Tongue (tissue), 1 donor: ENCODE measurements at regions not wholly inside any gene's neighbourhood (a gene's known extent, or its start where the extent isn't known, plus 50 kb on each side); places are given as distances from the start of the nearest gene placed in this dataset.
A peak's percentile ranks its signal among the peaks of the same experiment; 100 is the strongest.
"Not testable (repeated sequence)": the region's sequence is repeated elsewhere in the genome, so short reads cannot be mapped to it uniquely, and the experiment has no call there.

ENCODE experiments used
- DNase-seq: peaks from one replicate; pipeline ENCODE4 v3.0.0-alpha.2; 2015

DNA sequence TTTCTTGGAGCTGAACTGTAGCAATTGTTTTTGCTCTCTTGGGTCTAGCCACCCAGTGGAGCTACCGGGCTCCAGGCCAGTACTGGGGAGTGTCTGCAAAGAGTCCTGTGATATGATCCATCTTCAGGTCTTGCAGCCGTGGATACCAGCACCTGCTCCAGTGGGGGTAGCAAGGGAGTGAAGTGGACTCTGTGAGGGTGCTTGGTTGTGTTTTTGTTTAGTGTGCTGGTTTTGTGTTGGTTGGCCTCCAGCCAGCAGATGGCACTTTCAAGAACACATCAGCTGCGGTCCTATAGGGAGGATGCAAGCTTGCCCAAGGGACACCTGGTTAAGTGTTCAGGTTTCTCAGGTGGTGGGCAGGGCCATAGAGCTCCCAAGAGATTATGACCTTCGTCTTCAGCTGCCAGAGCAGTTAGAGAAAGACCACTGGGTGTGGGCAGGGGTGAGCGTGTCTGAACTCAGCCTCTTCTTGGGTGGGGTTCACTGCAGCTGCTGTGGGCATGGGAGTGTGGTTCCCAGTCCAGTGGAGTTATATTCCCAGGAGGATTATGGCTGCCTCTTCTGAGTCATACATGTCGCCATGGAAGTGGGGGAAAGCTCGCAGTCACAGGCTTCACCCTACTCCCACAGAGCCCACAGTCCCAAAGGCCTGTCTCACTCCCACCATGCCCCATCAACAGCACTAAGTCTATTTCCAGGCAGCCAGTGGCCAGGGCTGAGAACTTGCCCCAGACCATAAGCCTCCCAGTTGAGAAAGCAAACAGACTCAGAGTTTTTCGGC, 811.6 kb downstream of the GLUD2 start:
- DNase-seq: no peak

- no peak for DNase-seq
These were observed 816.6 kb downstream of the GLUD2 start for GRCh38 chrX:121863976-121864375.

- no peak for DNase-seq
These were observed 817.2 kb downstream of the GLUD2 start for GRCh38 chrX:121864561-121864960.

DNA sequence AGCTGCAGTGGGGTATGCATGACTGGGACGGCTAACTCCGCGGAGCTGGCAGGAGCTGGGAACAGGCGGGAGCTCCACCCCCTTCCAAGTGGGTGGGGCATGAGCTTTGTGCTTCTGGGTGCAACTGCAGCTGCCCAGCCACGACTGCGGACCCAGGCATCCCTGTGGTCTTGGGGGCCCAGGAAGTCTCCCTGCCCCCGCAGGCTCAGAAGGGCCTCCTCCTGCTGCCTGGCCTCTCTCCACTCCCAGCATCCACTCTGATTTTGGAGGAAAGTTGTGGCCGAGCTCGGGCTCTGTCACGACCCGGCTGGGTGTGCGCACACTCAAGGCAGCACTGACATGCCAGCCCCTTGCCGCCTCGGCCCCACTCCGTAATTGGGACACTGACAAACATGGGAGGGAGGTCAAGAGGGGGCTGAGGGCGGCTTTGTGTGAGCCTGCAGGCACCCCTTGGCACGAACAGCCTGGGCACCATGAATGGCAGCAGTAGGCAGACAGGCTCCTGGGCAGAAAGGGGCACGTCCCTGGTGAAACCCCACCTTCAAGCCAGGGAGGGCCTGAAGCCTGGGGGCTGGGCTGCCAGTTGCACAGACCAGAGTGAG, 822.6 kb downstream of the GLUD2 start:
- DNase-seq: no peak

DNA sequence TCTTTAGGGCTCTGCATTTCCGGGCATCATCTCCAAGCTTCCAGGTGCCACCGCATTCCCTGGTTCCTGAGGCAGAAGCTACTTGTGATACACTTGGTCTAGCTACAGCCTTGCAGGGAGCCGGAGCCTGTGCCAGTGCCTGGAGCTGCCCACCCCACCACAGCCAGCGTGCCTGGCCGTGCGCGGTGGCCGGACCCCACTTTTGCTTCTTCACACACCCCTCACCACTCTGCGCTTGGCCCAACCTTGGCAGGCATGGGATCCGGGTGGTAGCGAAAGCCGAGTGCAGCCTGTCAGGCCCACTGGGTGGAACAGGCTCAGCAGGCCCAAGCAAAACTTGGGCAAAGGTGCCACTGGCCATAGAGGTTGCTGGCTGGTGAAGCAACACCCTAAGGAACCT, 823.7 kb downstream of the GLUD2 start:
- DNase-seq: no peak

DNA sequence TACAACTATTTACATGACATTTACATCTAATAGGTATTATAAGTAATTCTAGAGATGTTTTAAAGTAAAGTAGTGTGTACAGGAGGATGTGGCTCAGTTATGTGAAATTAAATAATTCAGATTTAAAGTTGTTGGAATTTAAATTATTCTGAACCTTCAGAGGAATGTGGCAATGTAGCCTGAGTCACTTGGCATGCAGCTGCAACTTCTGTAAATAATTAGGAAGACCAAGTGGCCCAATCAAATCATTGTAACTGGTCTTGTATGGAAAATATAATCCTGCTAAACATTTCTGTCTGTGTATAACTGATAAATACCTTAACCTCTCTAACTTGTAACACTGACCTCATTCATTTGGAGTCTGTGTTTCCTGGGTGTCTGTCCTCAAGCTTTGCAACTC, 828.9 kb downstream of the GLUD2 start:
- DNase-seq: no peak

GRCh38 chrX:121877337-121877736, 829.9 kb downstream of the GLUD2 start:
- DNase-seq: not testable (repeated sequence)

DNA sequence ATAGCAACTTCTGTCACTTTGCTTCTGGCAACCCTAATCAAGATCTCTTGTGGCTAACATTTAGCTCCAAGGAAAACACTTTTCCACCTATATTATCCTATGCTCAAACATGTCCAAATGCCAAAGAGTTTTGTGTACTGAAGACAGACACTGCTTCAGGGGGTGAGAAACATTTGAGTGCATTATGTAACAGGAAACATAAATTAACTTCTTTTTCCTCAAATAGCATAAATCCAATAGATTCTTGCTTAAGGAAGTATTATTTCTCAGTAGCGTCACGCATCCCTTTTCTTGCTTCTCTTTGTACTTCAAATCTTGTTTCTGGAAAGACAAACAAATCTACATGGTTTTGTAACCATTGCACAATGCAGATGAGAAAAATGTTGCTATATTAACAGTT, 839.1 kb downstream of the GLUD2 start:
- peak; percentile 5 for DNase-seq

- no peak for DNase-seq
These were observed 847.3 kb downstream of the GLUD2 start for GRCh38 chrX:121894756-121895155.

DNA sequence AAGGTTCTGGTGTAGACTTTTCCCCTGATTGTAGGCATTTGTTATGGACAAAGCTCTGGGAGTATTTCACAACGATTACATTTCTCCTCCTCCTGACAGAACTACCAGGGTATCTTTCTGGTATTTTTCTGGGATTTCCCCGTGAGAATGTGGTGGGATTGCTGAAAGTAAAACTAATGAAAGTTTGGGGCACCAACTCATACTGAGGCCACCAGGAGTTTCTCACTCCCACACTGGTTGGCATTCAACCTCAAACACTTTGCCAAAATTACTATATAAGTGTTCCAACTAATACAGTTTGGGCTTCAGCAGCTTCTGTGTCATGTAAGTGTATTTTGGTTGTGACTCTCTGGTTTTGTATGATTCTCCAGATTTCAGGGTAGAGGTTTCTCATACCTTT, 855.1 kb downstream of the GLUD2 start:
- DNase-seq: no peak

DNA sequence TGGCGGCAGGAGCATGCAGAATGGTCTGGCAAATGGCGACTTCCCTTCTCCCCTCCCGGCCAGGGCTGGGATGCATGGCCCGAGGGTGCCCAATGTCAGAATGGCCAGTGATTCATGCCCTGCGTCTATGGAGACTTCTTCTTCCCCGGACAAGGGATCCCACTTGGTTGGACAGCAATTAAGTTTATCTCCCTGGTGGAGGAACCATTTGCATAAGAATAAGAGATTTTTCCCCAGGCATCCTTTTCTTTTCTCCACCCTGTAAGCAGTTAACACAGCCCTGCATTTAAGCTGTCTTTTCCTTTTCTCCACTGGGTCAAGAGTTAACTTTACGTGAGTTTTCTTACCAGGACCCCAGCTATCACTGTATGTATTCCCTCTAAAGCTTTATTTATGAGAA, 856.6 kb downstream of the GLUD2 start:
- no peak for DNase-seq

DNA sequence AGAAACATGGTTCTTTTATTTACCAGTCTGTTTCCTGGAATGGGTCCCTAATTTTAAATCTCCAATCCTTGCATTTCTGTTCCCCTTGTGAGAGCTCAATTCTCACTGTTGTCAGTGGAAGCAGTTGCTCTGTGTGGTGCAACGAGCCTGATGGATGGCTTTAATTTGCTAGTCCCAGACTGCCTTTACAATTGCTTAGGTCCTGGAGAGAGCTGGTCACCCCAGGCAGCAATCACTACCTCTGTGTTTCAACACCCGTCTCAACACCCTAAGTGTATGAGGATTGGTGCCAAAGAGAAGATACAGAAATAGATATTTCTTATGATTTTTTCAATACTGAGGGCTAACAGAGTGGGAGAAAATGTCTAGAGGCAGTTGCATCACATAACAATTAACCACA, 873.8 kb downstream of the GLUD2 start:
- DNase-seq: no peak

DNA sequence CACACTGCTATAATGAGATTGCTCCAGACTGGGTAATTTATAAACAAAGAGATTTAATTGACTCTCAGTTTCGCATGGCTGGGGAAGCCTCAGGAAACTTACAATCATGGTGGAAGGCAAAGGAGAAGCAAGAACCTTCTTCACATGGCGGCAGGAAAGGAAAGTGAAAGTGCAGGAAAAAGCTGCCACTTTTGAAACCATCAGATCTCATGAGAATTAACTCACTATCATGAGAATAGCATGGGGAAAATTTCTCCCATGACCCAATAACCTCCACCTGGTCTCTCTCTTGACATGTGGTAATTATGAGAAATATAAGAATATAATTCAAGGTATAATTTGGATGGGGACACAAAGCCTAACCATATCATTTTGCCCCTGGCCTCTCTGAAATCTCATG, 884.2 kb downstream of the GLUD2 start:
- no peak for DNase-seq

GRCh38 chrX:121932688-121933087, 885.3 kb downstream of the GLUD2 start:
- no peak for DNase-seq

GRCh38 chrX:121949041-121949760, 901.8 kb downstream of the GLUD2 start:
- no peak for DNase-seq

GRCh38 chrX:121958886-121959285, 911.5 kb downstream of the GLUD2 start:
- DNase-seq: no peak

- DNase-seq: no peak
These were observed 928.3 kb downstream of the GLUD2 start for GRCh38 chrX:121975671-121976070.

- DNase-seq: peak; percentile 0
These were observed 939.8 kb downstream of the GLUD2 start for GRCh38 chrX:121987163-121987562.

DNA sequence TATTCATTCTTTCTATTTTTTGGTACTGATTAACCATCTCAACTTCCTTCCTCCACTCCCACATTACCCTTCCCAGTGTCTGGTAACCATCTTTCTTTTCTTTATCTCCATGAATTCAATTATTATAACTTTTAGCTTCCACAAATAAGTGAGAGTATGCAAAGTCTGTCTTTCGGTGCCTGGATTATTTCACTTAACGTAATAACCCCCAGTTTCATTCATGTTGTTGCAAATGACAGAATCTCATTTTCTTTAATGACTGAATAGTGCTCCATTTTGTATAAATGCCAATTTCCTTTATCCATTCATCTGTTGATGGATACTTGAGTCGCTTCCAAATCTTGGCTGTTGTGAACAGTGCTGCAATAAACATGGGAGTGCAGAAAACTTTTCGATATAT, 940.4 kb downstream of the GLUD2 start:
- DNase-seq: no peak

GRCh38 chrX:122004127-122004526, 956.7 kb downstream of the GLUD2 start:
- no peak for DNase-seq

DNA sequence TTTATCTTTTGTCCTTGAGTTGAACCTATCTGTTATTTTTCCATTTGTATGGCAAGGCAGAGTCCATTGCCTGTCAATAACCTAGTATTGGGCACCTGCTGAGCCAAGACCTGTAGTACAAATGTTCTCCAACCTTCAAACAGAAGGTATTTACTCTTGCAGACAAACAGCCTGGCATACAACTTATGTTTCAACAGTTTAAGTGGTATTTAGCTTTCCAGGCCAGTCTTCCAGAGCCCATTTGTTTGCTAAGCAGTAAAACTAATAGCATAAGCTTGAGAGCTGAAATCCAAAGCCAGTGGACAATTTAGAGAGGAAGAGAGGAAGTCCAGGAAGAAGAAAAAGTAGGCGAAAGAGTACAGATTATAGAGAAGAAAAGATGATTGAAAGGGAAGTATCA, 979.3 kb downstream of the GLUD2 start:
- no peak for DNase-seq

GRCh38 chrX:122046226-122046625, 998.8 kb downstream of the GLUD2 start:
- DNase-seq: no peak

- no peak for DNase-seq
These were observed 999.4 kb downstream of the GLUD2 start for GRCh38 chrX:122046815-122047214.

DNA sequence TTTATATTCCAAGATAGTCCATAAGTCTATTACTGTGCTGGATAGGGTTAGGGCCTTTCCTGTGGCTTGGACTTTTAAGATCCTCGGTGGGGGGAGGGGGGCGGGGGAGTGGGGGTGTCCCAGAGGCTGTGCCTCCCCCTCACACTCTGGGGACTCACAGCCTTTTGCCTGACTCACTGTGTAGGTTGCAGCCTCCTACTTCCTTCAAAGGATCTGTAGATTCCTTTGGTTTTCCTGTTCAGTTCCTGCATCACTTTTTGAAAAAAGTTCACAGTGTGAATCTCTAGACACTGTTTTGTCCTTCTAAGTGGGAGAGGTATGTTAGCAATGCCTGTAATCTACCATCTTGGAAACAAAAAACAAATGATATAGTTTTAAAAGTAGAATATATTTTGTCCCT, 999.9 kb downstream of the GLUD2 start:
- no peak for DNase-seq
